ENCODE measurements at regions not wholly inside any gene's neighbourhood (a gene's known extent, or its start where the extent isn't known, plus 50 kb on each side); places are given as distances from the start of the nearest gene placed in this dataset.

DNA sequence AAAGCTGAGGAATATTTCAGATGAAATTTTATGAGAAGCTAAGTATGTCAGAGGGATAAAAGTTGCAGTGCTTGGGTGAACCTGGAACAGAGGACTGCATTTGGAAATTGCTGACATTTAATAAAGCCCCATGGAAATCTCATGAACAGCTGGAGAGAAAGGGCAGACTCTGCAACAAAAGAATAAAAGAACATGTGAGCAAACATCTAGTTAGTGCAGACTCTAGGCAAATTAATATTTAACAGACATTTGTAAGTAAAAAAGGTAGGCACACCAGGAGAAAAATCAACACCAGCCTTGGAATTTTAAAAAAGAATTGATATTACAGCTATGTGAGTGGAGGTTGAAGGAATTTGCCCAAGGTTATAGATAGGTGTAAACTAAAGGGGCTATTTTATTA, 114.6 kb upstream of the PUDP start:
- ChIA-PET CTCF (interaction anchor here (0.6 kb wide), 1 partner anchor 46 kb away, joined by 3 read pairs; no protein-coding TSS in a partner anchor), POLR2A (no interaction called here)
- DNase-seq (ENCODE audit: unreplicated experiment), result no peak
- H3K4me3 Mint-ChIP-seq (ENCODE audit: unreplicated experiment), result no peak overlapping the region
- intact Hi-C loops (cut with micrococcal nuclease), result no loop called here
- no peaks in the 10 kb centered on the region for H3K36me3 Mint-ChIP-seq (ENCODE audit: insufficient read depth, unreplicated experiment)
- H3K4me1 Mint-ChIP-seq (ENCODE audit: insufficient read depth, unreplicated experiment), result peaks cover 8% of the 10 kb centered on the region
- H3K27me3 Mint-ChIP-seq (ENCODE audit: insufficient read depth, unreplicated experiment), result no peaks in the 10 kb centered on the region
- no peak overlapping the region for H3K27ac Mint-ChIP-seq (ENCODE audit: low read depth, unreplicated experiment)
- BruUV-seq (replicated peaks), result no TSS peak
- no peaks in the 10 kb centered on the region for H3K9me3 Mint-ChIP-seq (ENCODE audit: unreplicated experiment)
- TF ChIP-seq, protein P1, sequence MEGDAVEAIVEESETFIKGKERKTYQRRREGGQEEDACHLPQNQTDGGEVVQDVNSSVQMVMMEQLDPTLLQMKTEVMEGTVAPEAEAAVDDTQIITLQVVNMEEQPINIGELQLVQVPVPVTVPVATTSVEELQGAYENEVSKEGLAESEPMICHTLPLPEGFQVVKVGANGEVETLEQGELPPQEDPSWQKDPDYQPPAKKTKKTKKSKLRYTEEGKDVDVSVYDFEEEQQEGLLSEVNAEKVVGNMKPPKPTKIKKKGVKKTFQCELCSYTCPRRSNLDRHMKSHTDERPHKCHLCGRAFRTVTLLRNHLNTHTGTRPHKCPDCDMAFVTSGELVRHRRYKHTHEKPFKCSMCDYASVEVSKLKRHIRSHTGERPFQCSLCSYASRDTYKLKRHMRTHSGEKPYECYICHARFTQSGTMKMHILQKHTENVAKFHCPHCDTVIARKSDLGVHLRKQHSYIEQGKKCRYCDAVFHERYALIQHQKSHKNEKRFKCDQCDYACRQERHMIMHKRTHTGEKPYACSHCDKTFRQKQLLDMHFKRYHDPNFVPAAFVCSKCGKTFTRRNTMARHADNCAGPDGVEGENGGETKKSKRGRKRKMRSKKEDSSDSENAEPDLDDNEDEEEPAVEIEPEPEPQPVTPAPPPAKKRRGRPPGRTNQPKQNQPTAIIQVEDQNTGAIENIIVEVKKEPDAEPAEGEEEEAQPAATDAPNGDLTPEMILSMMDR (IDR thresholded peaks at IDR 0.05; ENCODE audit: unreplicated experiment), result no peak

DNA sequence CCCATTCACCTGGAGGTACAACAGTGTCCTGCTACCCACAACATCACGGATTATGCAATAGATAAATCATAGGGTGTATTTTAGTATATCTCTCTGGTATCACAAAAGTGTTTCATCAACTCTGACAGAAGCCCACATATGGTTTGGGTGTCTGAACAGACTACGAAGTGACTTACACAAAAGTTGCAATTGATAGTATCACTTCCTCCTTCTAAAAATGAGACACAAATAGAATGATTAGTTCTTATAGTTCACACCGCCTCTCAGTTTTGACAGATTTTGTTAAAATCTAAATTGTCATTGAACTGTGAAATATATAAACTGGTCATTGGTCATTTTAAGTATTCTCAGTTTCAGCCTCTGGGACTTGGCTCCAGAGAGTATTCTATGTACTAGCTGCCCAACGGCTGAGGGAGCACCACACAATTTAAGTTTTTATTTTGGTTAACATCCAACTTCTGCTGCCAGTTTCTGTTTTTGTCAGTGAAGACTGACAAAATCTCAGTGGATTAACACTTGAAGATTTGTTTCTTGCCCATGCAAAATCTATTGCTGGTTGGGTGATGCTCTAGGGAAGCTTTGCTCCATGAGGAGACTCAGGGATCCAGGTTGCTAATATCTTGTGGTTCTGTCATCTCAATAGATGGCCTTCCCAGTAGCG, 113.8 kb upstream of the PUDP start:
- TF ChIP-seq, protein P1 (IDR thresholded peaks at IDR 0.05; ENCODE audit: unreplicated experiment), result no peak
- Mint-ChIP-seq H3K4me3 (ENCODE audit: unreplicated experiment) (no peak overlapping the region), H3K4me1 (ENCODE audit: insufficient read depth, unreplicated experiment) (peaks cover 8% of the 10 kb centered on the region), H3K9me3 (ENCODE audit: unreplicated experiment) (no peaks in the 10 kb centered on the region), H3K27me3 (ENCODE audit: insufficient read depth, unreplicated experiment) (no peaks in the 10 kb centered on the region), H3K36me3 (ENCODE audit: insufficient read depth, unreplicated experiment) (no peaks in the 10 kb centered on the region), H3K27ac (ENCODE audit: low read depth, unreplicated experiment) (no peak overlapping the region)
- BruUV-seq (replicated peaks), result no TSS peak
- ChIA-PET POLR2A (no interaction called here), CTCF (interaction anchor here (0.6 kb wide), 1 partner anchor 47 kb away, joined by 3 read pairs; no protein-coding TSS in a partner anchor)
- intact Hi-C loops (cut with micrococcal nuclease), result no loop called here
- no peak for DNase-seq (ENCODE audit: unreplicated experiment)

DNA sequence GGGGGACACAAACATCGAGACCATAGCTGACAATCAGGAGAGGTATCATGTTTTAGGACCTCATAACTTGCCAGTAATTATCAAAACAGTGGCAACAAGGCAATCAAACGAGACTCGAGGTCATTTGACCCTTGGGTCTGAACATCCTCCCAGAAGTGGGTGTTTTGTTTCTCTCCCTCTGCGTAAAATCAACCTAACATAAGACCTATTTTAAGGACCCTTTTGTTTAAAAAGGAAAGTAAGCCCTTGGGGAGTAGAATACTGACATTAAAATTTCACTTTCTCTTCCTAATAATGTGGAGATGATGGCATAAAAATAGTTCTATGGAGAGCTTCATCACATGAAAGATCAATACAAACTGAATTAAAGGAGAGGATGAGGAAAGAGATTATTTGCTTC, 106.2 kb upstream of the PUDP start:
- Mint-ChIP-seq H3K27ac (ENCODE audit: low read depth, unreplicated experiment) (no peak overlapping the region), H3K4me3 (ENCODE audit: unreplicated experiment) (no peak overlapping the region), H3K27me3 (ENCODE audit: insufficient read depth, unreplicated experiment) (no peaks in the 10 kb centered on the region), H3K36me3 (ENCODE audit: insufficient read depth, unreplicated experiment) (no peaks in the 10 kb centered on the region), H3K9me3 (ENCODE audit: unreplicated experiment) (no peaks in the 10 kb centered on the region), H3K4me1 (ENCODE audit: insufficient read depth, unreplicated experiment) (peaks cover 6% of the 10 kb centered on the region)
- TF ChIP-seq, protein P1 (IDR thresholded peaks at IDR 0.05; ENCODE audit: unreplicated experiment), result no peak
- no peak for DNase-seq (ENCODE audit: unreplicated experiment)
- intact Hi-C loops (cut with micrococcal nuclease), result no loop called here
- no TSS peak for BruUV-seq (replicated peaks)
- ChIA-PET CTCF (interaction anchor here (1.0 kb wide), 1 partner anchor 176 kb away, joined by 3 read pairs; no protein-coding TSS in a partner anchor), POLR2A (interaction anchor here (2.3 kb wide), 1 partner anchor 9 kb away, joined by 7 read pairs; no protein-coding TSS in a partner anchor)

DNA sequence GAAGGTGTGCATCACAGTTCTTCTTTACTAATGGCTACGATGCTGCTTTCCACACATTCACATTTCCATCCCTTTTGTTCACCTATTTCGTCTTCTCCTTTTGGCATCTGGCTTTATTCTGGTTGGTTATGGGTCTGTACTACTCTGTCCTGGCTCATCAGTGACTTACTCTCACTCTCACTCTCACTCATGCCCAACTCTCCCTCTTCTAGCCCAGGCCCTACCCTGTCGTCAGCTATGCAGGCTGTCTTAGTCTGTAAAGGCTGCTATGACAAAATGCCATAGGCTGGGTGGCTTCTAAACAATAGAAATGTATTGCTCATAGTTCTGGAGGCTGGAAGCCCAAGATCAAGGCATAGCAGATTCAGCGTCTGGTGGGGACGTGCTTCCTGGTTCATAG, 105.6 kb upstream of the PUDP start:
- H3K27ac Mint-ChIP-seq (ENCODE audit: low read depth, unreplicated experiment), result no peak overlapping the region
- H3K9me3 Mint-ChIP-seq (ENCODE audit: unreplicated experiment), result no peaks in the 10 kb centered on the region
- ChIA-PET POLR2A (interaction anchor here (2.3 kb wide), 1 partner anchor 10 kb away, joined by 7 read pairs; no protein-coding TSS in a partner anchor), CTCF (interaction anchor here (1.0 to 1.6 kb wide), 3 partner anchors 177 to 329 kb away, joined by 3 to 4 read pairs (median 4); no protein-coding TSS in a partner anchor)
- intact Hi-C loops (cut with micrococcal nuclease), result no loop called here
- H3K4me3 Mint-ChIP-seq (ENCODE audit: unreplicated experiment), result no peak overlapping the region
- no TSS peak for BruUV-seq (replicated peaks)
- no peaks in the 10 kb centered on the region for H3K27me3 Mint-ChIP-seq (ENCODE audit: insufficient read depth, unreplicated experiment)
- TF ChIP-seq, protein P1 (IDR thresholded peaks at IDR 0.05; ENCODE audit: unreplicated experiment), result no peak
- H3K4me1 Mint-ChIP-seq (ENCODE audit: insufficient read depth, unreplicated experiment), result peaks cover 6% of the 10 kb centered on the region
- no peak for DNase-seq (ENCODE audit: unreplicated experiment)
- H3K36me3 Mint-ChIP-seq (ENCODE audit: insufficient read depth, unreplicated experiment), result no peaks in the 10 kb centered on the region

All from MCF 10A (cell line).